IMR-90 (cell line): ENCODE measurements at regions not wholly inside any gene's neighbourhood (a gene's known extent, or its start where the extent isn't known, plus 50 kb on each side); places are given as distances from the start of the nearest gene placed in this dataset.

ENCODE experiments used
- ATAC-seq: fragments of 200-7000 bp; cut with Tn5 transposase; 2 replicates; pipeline ENCODE4 v1.9.1; 2020; ENCODE audit warnings: low read depth, mild to moderate bottlenecking, moderate library complexity
- BruUV-seq: library from RNA; stranded (reverse); fragments of 400-500 nt; replicated peaks from 2 replicates; lab custom pipeline; 2021; lab: Mats Ljungman, UMichigan
- CTCF ChIA-PET: fragments of 300-600 bp; formaldehyde crosslinking; extraction: SDS; loops from one replicate; lab custom pipeline; 2021; ENCODE audit warnings: antibody characterized with exemption; lab: Yijun Ruan, JAX
- POLR2A ChIA-PET: fragments of 300-600 bp; sonication (Branson Sonifier 250); formaldehyde crosslinking; loops from one replicate; lab custom pipeline; 2022; ENCODE audit warnings: antibody characterized with exemption; ENCODE audit not compliant: unreplicated experiment; lab: Charles Lee
- DNase-seq: peaks from one replicate; pipeline ENCODE4 v3.0.0; 2013
- H2AFZ ChIP-seq: replicated peaks from 2 replicates; pipeline ENCODE3; 2013; ENCODE audit warnings: low read length, mild to moderate bottlenecking; ENCODE audit not compliant: poor library complexity
- H2AK5ac ChIP-seq: 2 replicates; pipeline ENCODE4 v1.6.1; 2013; ENCODE audit warnings: low read depth, low read length, inconsistent platforms
- H2AK9ac ChIP-seq: replicated peaks from 2 replicates; pipeline ENCODE3; 2013; ENCODE audit warnings: mild to moderate bottlenecking, low read depth, low read length, moderate library complexity; ENCODE audit not compliant: poor library complexity
- H2BK120ac ChIP-seq: 2 replicates; pipeline ENCODE4 v1.6.1; 2013; ENCODE audit warnings: low read depth, low read length, inconsistent platforms
- H2BK15ac ChIP-seq: 3 replicates; pipeline ENCODE4 v1.6.1; 2013; ENCODE audit warnings: low read depth, low read length, inconsistent platforms
- H2BK20ac ChIP-seq: 2 replicates; pipeline ENCODE4 v1.6.1; 2013; ENCODE audit warnings: low read depth, mild to moderate bottlenecking, inconsistent platforms, low read length, moderate library complexity
- H2BK5ac ChIP-seq: 2 replicates; pipeline ENCODE4 v1.6.1; 2013; ENCODE audit warnings: mild to moderate bottlenecking, low read depth, low read length, inconsistent platforms; ENCODE audit not compliant: poor library complexity, severe bottlenecking
- H3K14ac ChIP-seq: replicated peaks from 2 replicates; pipeline ENCODE4 v1.6.1; 2013; ENCODE audit warnings: low read depth, low read length, inconsistent platforms
- H3K18ac ChIP-seq: 2 replicates; pipeline ENCODE4 v1.6.1; 2013; ENCODE audit warnings: low read depth, low read length, control low read depth
- H3K23ac ChIP-seq: 2 replicates; pipeline ENCODE4 v1.6.1; 2013; ENCODE audit warnings: low read depth, low read length, inconsistent platforms
- H3K27ac ChIP-seq: 2 replicates; pipeline ENCODE4 v1.5.1; 2013; ENCODE audit warnings: mild to moderate bottlenecking, control low read depth, low read length; ENCODE audit not compliant: insufficient read depth
- H3K27me3 ChIP-seq: 2 replicates; pipeline ENCODE4 v1.6.1; 2013; ENCODE audit warnings: low read length; ENCODE audit not compliant: control insufficient read depth, insufficient read depth
- H3K36me3 ChIP-seq: 2 replicates; pipeline ENCODE4 v1.6.1; 2013; ENCODE audit warnings: low read length, mixed read lengths; ENCODE audit not compliant: control insufficient read depth, insufficient read depth
- H3K4ac ChIP-seq: 2 replicates; pipeline ENCODE4 v1.6.1; 2013; ENCODE audit warnings: low read depth, low read length, inconsistent platforms
- H3K4me1 ChIP-seq: 2 replicates; pipeline ENCODE4 v1.6.1; 2013; ENCODE audit warnings: low read length, mixed read lengths; ENCODE audit not compliant: control insufficient read depth, insufficient read depth
- H3K4me2 ChIP-seq: 2 replicates; pipeline ENCODE4 v1.6.1; 2013; ENCODE audit warnings: low read depth, mild to moderate bottlenecking, control low read depth, low read length, moderate library complexity
- H3K4me3 ChIP-seq: 2 replicates; pipeline ENCODE4 v1.5.1; 2013; ENCODE audit warnings: low read depth, mild to moderate bottlenecking, control low read depth, low read length, moderate library complexity; ENCODE audit not compliant: insufficient read depth
- H3K56ac ChIP-seq: 2 replicates; pipeline ENCODE4 v1.6.1; 2013; ENCODE audit warnings: low read length, inconsistent platforms; ENCODE audit not compliant: insufficient read depth; ENCODE audit errors: extremely low read depth
- H3K79me1 ChIP-seq, 2 experiments: 2 replicates each; pipeline ENCODE4 v1.6.1; 2013; ENCODE audit warnings: low read length in 2 of 2, inconsistent platforms in 1 of 2, low read depth in 1 of 2
- H3K9ac ChIP-seq: 2 replicates; pipeline ENCODE4 v1.6.1; 2013; ENCODE audit warnings: low read depth, low read length, control low read depth
- H3K9me1 ChIP-seq: 2 replicates; pipeline ENCODE4 v1.6.1; 2013; ENCODE audit warnings: low read length, inconsistent platforms; ENCODE audit not compliant: insufficient read depth
- H3K9me3 ChIP-seq: 2 replicates; pipeline ENCODE4 v1.6.1; 2013; ENCODE audit warnings: low read length; ENCODE audit not compliant: control insufficient read depth, insufficient read depth
- H4K20me1 ChIP-seq: 2 replicates; pipeline ENCODE4 v1.6.1; 2013; ENCODE audit warnings: low read length, inconsistent platforms; ENCODE audit not compliant: insufficient read depth
- H4K5ac ChIP-seq: 2 replicates; pipeline ENCODE4 v1.6.1; 2013; ENCODE audit warnings: mild to moderate bottlenecking, low read depth, low read length, control low read depth
- H4K8ac ChIP-seq, 2 experiments: 2 replicates each; pipeline ENCODE4 v1.6.1; 2013; ENCODE audit warnings: low read depth in 2 of 2, low read length in 2 of 2, control low read depth in 1 of 2, inconsistent platforms in 1 of 2
- H4K91ac ChIP-seq: 2 replicates; pipeline ENCODE4 v1.6.1; 2013; ENCODE audit warnings: low read depth, low read length, inconsistent platforms; ENCODE audit not compliant: insufficient read depth
- CEBPB ChIP-seq: IDR thresholded peaks from 2 replicates; pipeline ENCODE4 v1.6.1; 2012; ENCODE audit warnings: low read depth, low read length, improper control_type of control experiment
- MAFK ChIP-seq: IDR thresholded peaks from 2 replicates; pipeline ENCODE4 v1.6.1; 2012; ENCODE audit warnings: low read depth, low read length, improper control_type of control experiment
- MAZ ChIP-seq: IDR thresholded peaks from 2 replicates; pipeline ENCODE4 v1.6.1; 2012; ENCODE audit warnings: low read depth, mild to moderate bottlenecking, low read length, improper control_type of control experiment, moderate library complexity, borderline replicate concordance
- MXI1 ChIP-seq: IDR thresholded peaks from 2 replicates; pipeline ENCODE4 v1.6.1; 2012; ENCODE audit warnings: low read depth, mild to moderate bottlenecking, low read length, moderate library complexity, borderline replicate concordance
- NFE2L2 ChIP-seq: fragments of 150-350 bp; IDR thresholded peaks from 2 replicates; pipeline ENCODE4 v1.6.1; 2016; ENCODE audit warnings: low read depth, mild to moderate bottlenecking, low read length
- POLR2A ChIP-seq: IDR thresholded peaks from 2 replicates; pipeline ENCODE4 v1.6.1; 2012; ENCODE audit warnings: mild to moderate bottlenecking, low read depth, low read length
- RFX5 ChIP-seq: IDR thresholded peaks from 2 replicates; pipeline ENCODE4 v1.8.0; 2012; ENCODE audit warnings: low read depth, mild to moderate bottlenecking, low read length, moderate library complexity
- WGBS, 2 experiments: methylation state at CpG; one replicate each; pipeline versions ENCODE4 v1.1.5 to v1.1.7; 2013; ENCODE audit warnings: missing lambda C conversion rate in 2 of 2; ENCODE audit not compliant: insufficient read length in 1 of 2; ENCODE audit errors: extremely low coverage in 2 of 2; 5-methylcytosine and 5-hydroxymethylcytosine counted together
- dilution Hi-C: fragments of 300-500 bp; cut with HindIII; formaldehyde crosslinking; loops from one replicate; pipeline ENCODE4 v1.14.3; 2018; ENCODE audit warnings: low sequenced_read_pairs; ENCODE audit not compliant: unreplicated experiment
- in situ Hi-C: fragments of 300-500 bp; cut with MboI; formaldehyde crosslinking; loops from 3 replicates; pipeline ENCODE4 v1.14.3; 2019; ENCODE audit warnings: low sequenced_read_pairs, inconsistent platforms, mixed read lengths
- intact Hi-C: fragments of 100-400 bp; cut with micrococcal nuclease; formaldehyde crosslinking; loops from 2 replicates; pipeline ENCODE4 v1.10.0; 2022
- TF ChIP-seq, protein P1 (sequence below): conservative IDR thresholded peaks from 2 replicates; pipeline ENCODE4 v1.5.1; 2012; ENCODE audit warnings: mild to moderate bottlenecking, low read depth, low read length, improper control_type of control experiment

- peak overlapping the region; percentile 21; the same call in 1 of the 2 replicates for H3K23ac ChIP-seq
- DNase-seq (no peak), ATAC-seq (no peak)
- H2AFZ ChIP-seq, result no peak overlapping the region
- TF ChIP-seq, protein P1, sequence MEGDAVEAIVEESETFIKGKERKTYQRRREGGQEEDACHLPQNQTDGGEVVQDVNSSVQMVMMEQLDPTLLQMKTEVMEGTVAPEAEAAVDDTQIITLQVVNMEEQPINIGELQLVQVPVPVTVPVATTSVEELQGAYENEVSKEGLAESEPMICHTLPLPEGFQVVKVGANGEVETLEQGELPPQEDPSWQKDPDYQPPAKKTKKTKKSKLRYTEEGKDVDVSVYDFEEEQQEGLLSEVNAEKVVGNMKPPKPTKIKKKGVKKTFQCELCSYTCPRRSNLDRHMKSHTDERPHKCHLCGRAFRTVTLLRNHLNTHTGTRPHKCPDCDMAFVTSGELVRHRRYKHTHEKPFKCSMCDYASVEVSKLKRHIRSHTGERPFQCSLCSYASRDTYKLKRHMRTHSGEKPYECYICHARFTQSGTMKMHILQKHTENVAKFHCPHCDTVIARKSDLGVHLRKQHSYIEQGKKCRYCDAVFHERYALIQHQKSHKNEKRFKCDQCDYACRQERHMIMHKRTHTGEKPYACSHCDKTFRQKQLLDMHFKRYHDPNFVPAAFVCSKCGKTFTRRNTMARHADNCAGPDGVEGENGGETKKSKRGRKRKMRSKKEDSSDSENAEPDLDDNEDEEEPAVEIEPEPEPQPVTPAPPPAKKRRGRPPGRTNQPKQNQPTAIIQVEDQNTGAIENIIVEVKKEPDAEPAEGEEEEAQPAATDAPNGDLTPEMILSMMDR, result no peak
- TF ChIP-seq POLR2A, result no peak
- TF ChIP-seq NFE2L2, result no peak
- no peak for TF ChIP-seq RFX5
- TF ChIP-seq MAFK, result no peak
- no peak for TF ChIP-seq CEBPB
- TF ChIP-seq MAZ, result no peak
- no peak for TF ChIP-seq MXI1
- intact Hi-C loops, result no loop called here
- H3K27me3 ChIP-seq, result no peaks in the 10 kb centered on the region
- H2AK9ac ChIP-seq, result no peak overlapping the region
- WGBS, 2 experiments, result 33% methylated on average over 2 of the region's 6 CpGs; no CpG with 5 or more reads in 1 of the 2 experiments
- H4K5ac ChIP-seq, result peak overlapping the region; percentile 90
- dilution Hi-C loops, result no loop called here
- no peaks in the 10 kb centered on the region for H3K36me3 ChIP-seq
- H3K4me1 ChIP-seq, result peaks cover 23% of the 10 kb centered on the region
- CTCF ChIA-PET, result interaction anchor here (0.7 kb wide), 1 partner anchor 21 kb away, joined by 3 read pairs; no protein-coding TSS in a partner anchor
- H4K8ac ChIP-seq, result peak overlapping the region; percentile 41 to 60; a peak in 3 of 4 replicates
- no peak overlapping the region for H3K9ac ChIP-seq
- H2BK15ac ChIP-seq, result peak overlapping the region; percentile 67; the same call in 2 of the 3 replicates
- POLR2A ChIA-PET, result no interaction called here
- H3K4me2 ChIP-seq, result no peak overlapping the region; the same call in 1 of the 2 replicates
- H2AK5ac ChIP-seq, result peak overlapping the region; percentile 38; the same call in 1 of the 2 replicates
- 0 out of 2 replicates have a peak overlapping the region, but pooled peaks have one; percentile 25 for H3K27ac ChIP-seq
- peak overlapping the region; percentile 78 for H2BK20ac ChIP-seq
- peaks cover 9% of the 10 kb centered on the region for H3K9me1 ChIP-seq
- peak overlapping the region; percentile 87 for H3K18ac ChIP-seq
- no peak overlapping the region for H3K4me3 ChIP-seq
- peak overlapping the region; percentile 43 for H2BK120ac ChIP-seq
- peak overlapping the region; percentile 38 for H3K4ac ChIP-seq
- H3K56ac ChIP-seq, result no peak overlapping the region
- H4K91ac ChIP-seq, result peak overlapping the region; percentile 26; the same call in 1 of the 2 replicates
- peak overlapping the region; percentile 3 for H2BK5ac ChIP-seq
- H3K9me3 ChIP-seq, result no peaks in the 10 kb centered on the region
- BruUV-seq, result no TSS peak
- no peaks in the 10 kb centered on the region for H3K79me1 ChIP-seq
- no peaks in the 10 kb centered on the region for H4K20me1 ChIP-seq
- in situ Hi-C loops, result no loop called here
- H3K14ac ChIP-seq, result peak overlapping the region; percentile 26; the same call in 1 of the 2 replicates
Measured at GRCh38 chr12:89946518-89947135, 238.0 kb upstream of the ATP2B1 start.
